Vagina (tissue), 2 donors: ENCODE measurements at regions not wholly inside any gene's neighbourhood (a gene's known extent, or its start where the extent isn't known, plus 50 kb on each side); places are given as distances from the start of the nearest gene placed in this dataset.

Source experiments
- DNase-seq, 2 donors: peaks; one replicate each; pipeline ENCODE4 v3.0.0-alpha.2; 2017; ENCODE audit errors: extremely low spot score in 2 of 2
- H3K27ac ChIP-seq: fragments of 200-600 bp; sonication (generic); one replicate; pipeline ENCODE4 v1.5.1; 2019
- H3K27me3 ChIP-seq: fragments of 200-600 bp; sonication (generic); one replicate; pipeline ENCODE4 v1.5.1; 2019
- H3K36me3 ChIP-seq, 2 donors: fragments of 200-600 bp; sonication (generic); one replicate each; pipeline ENCODE4 v1.5.1; 2017 to 2019
- H3K4me1 ChIP-seq: fragments of 200-600 bp; sonication (generic); one replicate; pipeline ENCODE4 v1.5.1; 2019
- H3K4me3 ChIP-seq, 2 donors: fragments of 200-600 bp; sonication (generic); 1 replicate in 1 of 2; 2 replicates in 1 of 2; pipeline ENCODE4 v1.5.1; 2016 to 2019
- H3K9me3 ChIP-seq: fragments of 200-600 bp; sonication (generic); one replicate; pipeline ENCODE4 v1.5.1; 2019
- POLR2A ChIP-seq, 2 donors: fragments of 450-650 bp; IDR thresholded peaks; one replicate each; pipeline ENCODE4 v1.6.1; 2017; ENCODE audit warnings: antibody characterized with exemption in 2 of 2, mild to moderate bottlenecking in 2 of 2, moderate library complexity in 2 of 2
- POLR2AphosphoS5 ChIP-seq, 2 donors: sonication (generic); formaldehyde crosslinking; IDR thresholded peaks; one replicate each; pipeline ENCODE4 v1.9.0; 2017; ENCODE audit warnings: antibody characterized with exemption in 2 of 2, mild to moderate bottlenecking in 2 of 2, low read depth in 1 of 2; ENCODE audit not compliant: insufficient read depth in 1 of 2
- intact Hi-C: fragments of 100-400 bp; cut with DNase I; formaldehyde crosslinking; loops from one replicate; pipeline ENCODE4 v1.15.1; 2023
- TF ChIP-seq, protein P1 (sequence below), 3 experiments: fragments of 450-650 bp in 2 of 3; fragments of 200-600 bp in 1 of 3; sonication (generic) in 1 of 3; IDR thresholded peaks; one replicate each; pipeline ENCODE4 v1.5.1; 2017 to 2019; ENCODE audit warnings: antibody characterized with exemption in 3 of 3, mild to moderate bottlenecking in 2 of 3, moderate library complexity in 2 of 3

DNA sequence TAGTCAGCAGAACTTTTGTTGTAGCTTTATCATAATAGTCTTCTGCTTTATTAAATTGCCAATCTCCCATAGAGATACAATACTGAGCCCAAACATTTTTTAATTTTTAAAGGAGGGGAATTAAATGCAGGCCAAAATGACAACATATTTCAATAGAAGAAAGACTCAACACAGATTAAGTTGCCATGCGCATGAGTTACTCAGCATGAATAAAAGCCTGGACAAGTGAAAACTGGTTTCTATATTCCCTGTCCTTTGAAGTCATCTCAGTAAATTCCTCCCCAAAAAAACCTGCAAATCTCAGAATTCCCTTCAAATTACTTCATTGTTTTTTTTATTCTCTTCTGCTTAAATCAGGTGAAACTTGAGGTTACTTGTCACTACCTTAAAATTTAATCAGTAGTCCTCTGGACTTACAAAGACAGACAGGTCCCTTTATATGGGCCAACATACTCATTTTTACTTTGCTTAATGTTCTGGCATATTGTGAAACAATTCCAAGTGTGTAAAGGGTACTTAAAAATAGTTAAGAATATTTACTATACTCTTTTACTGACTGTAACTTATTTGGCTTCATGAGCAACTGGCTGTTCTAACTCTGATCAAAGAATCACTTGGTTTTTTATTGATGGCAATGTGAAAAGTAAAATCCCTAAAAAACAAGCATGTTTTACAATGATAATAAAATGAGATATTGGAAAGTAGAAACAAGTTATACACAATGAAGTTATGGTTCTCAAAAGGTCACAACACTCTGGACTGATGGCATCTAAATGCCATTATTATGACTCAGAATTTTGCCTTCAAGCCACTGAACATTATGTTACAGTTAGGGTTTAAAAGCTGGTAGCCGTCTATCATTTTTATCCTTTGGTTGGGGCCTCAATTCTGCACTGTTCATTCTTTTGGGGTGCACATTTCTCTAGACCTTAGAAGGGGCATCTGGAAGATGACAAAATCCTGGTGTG, 49.9 kb upstream of the COL21A1 start:
- no peak for DNase-seq
- intact Hi-C loops: no loop called here
- TF ChIP-seq POLR2A (IDR thresholded peaks at IDR 0.05): no peak
- TF ChIP-seq, protein P1, sequence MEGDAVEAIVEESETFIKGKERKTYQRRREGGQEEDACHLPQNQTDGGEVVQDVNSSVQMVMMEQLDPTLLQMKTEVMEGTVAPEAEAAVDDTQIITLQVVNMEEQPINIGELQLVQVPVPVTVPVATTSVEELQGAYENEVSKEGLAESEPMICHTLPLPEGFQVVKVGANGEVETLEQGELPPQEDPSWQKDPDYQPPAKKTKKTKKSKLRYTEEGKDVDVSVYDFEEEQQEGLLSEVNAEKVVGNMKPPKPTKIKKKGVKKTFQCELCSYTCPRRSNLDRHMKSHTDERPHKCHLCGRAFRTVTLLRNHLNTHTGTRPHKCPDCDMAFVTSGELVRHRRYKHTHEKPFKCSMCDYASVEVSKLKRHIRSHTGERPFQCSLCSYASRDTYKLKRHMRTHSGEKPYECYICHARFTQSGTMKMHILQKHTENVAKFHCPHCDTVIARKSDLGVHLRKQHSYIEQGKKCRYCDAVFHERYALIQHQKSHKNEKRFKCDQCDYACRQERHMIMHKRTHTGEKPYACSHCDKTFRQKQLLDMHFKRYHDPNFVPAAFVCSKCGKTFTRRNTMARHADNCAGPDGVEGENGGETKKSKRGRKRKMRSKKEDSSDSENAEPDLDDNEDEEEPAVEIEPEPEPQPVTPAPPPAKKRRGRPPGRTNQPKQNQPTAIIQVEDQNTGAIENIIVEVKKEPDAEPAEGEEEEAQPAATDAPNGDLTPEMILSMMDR (IDR thresholded peaks at IDR 0.05): no peak
- TF ChIP-seq POLR2AphosphoS5 (IDR thresholded peaks at IDR 0.05; ENCODE audit: insufficient read depth in 1 of 2, low read depth in 1 of 2): no peak
- no peak overlapping the region for H3K27ac ChIP-seq
- no peak overlapping the region for H3K4me3 ChIP-seq
- H3K27me3 ChIP-seq: no peaks in the 10 kb centered on the region
- H3K4me1 ChIP-seq: peaks cover 20% of the 10 kb centered on the region
- H3K9me3 ChIP-seq: no peaks in the 10 kb centered on the region
- H3K36me3 ChIP-seq: no peaks in the 10 kb centered on the region
